Esophagus squamous epithelium (tissue), 4 donors: ENCODE measurements at regions not wholly inside any gene's neighbourhood (a gene's known extent, or its start where the extent isn't known, plus 50 kb on each side); places are given as distances from the start of the nearest gene placed in this dataset.

Experiments
- POLR2A ChIP-seq, 4 donors: fragments of 450-650 bp; IDR thresholded peaks; one replicate each; pipeline ENCODE4 v1.6.1; 2017; ENCODE audit warnings: antibody characterized with exemption in 4 of 4, mild to moderate bottlenecking in 4 of 4, moderate library complexity in 3 of 4
- TF ChIP-seq, protein P1 (sequence below), 6 experiments: fragments of 450-650 bp in 4 of 6; fragments of 200-600 bp in 2 of 6; sonication (generic) in 2 of 6; IDR thresholded peaks; one replicate each; pipeline ENCODE4 v1.5.1; 2016 to 2019; ENCODE audit warnings: antibody characterized with exemption in 6 of 6, mild to moderate bottlenecking in 4 of 6, moderate library complexity in 4 of 6

DNA sequence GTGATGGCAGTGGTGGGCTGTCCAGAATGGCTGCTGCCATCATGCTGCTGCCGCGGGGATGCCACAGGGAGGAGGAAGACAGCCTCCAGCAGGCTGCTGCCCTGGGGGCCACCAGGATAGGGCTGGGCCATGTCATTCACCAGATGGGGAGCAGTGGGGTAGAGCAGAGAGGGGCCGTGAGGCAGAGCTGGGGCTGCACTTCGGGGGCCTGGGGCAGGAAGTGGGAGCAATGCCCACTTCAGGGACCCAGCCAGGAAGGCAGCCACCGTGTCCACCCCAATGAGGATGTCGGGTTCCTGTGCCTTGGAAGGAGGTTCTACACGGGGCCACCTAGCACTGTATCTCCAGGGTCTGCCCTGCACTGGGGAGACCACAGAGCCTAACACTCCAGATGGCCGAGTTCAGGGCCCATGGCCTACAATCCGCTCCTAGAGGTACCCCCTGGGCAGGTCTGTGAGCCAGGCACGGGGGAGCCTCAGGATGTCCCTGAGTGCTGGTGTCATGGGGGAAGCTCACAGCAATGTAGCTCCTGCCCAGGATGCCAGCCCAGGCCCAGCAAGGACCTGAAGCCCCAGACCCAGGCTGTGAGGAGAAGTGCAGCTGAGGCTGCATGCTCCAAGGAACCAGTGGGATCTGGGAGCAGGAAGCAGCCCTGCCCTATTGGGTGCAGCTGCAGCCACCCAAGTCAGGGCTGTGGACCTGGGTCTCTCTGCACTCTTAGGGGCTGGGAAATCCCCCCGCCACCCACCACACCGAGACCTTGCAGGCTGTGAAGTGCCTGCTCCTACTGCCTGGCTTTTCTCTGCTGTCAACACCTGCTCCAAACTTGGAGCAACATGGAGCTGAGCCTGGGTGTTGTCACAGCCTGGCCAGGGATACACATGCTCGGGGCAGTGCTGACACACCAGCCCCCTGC is 140.3 kb downstream of the PDHA2 start:
- TF ChIP-seq, protein P1, sequence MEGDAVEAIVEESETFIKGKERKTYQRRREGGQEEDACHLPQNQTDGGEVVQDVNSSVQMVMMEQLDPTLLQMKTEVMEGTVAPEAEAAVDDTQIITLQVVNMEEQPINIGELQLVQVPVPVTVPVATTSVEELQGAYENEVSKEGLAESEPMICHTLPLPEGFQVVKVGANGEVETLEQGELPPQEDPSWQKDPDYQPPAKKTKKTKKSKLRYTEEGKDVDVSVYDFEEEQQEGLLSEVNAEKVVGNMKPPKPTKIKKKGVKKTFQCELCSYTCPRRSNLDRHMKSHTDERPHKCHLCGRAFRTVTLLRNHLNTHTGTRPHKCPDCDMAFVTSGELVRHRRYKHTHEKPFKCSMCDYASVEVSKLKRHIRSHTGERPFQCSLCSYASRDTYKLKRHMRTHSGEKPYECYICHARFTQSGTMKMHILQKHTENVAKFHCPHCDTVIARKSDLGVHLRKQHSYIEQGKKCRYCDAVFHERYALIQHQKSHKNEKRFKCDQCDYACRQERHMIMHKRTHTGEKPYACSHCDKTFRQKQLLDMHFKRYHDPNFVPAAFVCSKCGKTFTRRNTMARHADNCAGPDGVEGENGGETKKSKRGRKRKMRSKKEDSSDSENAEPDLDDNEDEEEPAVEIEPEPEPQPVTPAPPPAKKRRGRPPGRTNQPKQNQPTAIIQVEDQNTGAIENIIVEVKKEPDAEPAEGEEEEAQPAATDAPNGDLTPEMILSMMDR (IDR thresholded peaks at IDR 0.05): no peak
- TF ChIP-seq POLR2A (IDR thresholded peaks at IDR 0.05): no peak
